ENCODE measurements at regions not wholly inside any gene's neighbourhood (a gene's known extent, or its start where the extent isn't known, plus 50 kb on each side); places are given as distances from the start of the nearest gene placed in this dataset.
"Not testable (repeated sequence)": the region's sequence is repeated elsewhere in the genome, so short reads cannot be mapped to it uniquely, and the experiment has no call there.

DNA sequence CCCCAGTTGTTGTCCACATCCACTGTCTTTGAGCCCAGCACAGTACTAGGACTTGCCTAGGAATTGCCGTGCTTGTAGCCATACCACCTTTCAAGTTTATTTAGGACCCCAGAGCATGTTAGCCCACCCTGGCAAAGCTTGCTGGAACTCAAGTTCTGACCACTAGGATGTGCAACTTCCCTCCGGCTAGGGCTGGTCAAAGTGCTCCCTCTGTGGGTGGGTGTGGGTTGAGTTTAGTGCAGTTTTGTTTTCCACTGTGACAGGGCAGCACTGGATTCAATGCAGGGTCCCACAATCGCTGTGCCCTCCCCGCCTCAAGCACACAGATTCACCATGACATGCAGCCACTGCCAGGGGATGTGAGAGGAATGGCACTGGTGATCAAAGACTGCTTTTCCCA is 96.0 kb downstream of the RASGEF1B start:
- DNase-seq = no peak

DNA sequence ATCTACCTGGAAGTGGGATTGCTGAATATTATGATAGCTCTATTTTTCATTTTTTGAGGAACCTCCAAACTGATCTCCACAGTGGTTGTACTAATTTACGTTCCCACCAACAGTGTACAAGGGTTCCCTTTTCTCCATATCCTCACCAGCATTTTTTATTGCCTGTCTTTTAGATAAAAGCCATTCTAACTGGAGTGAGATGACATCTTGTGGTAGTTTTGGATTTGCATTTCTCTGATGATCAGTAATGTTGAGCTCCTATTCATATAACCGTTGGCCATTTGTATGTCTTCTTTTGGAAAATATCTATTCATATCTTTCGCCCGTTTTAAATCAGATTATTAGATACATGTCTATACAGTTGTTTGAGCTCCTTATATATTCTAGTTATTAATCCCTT is 101.8 kb downstream of the RASGEF1B start:
- no peak for DNase-seq

- DNase-seq = peak; percentile 53
Observed at GRCh38 chr4:81366779-81367178, 104.9 kb downstream of the RASGEF1B start.

- DNase-seq = no peak
Observed at GRCh38 chr4:81360737-81361136, 111.0 kb downstream of the RASGEF1B start.

- no peak for DNase-seq
Observed at GRCh38 chr4:81359207-81359606, 112.5 kb downstream of the RASGEF1B start.

- no peak for DNase-seq
Observed at GRCh38 chr4:81358154-81358553, 113.6 kb downstream of the RASGEF1B start.

DNA sequence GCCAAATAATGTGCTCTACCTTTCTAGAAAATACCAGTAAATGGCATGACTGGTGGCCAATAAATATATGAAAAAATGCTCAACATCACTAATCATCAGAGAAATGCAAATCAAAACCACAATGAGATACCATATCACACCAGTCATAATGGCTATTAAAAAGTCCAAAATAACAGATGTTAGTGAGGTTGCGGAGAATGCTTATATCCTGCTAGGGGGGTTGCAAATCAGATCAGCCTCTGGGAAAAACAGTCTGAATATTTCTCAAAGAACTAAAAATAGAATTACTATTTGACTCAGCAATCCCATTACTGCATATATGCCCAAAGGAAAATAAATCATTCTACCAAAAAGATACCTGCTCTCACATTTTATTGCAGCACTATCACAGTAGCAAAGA is 115.1 kb downstream of the RASGEF1B start:
- no peak for DNase-seq

DNA sequence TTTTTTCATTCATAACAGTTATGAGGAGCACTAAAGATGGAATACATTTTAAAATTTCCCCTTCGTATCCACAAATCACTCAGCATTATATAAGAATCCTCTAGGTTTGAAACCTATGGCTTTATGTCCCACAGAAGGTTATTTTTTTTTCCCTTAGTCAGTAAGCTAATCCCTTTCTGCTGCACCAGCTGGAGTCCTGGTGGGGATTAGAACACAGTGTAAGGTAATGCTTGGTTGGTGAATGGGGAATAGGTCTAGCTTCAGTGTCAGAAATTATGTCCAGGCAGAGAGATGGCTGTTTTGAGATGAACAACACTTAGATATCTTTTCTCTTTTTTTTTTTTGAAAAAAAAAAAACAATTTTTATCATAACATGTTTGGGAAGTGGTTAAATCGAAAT is 116.6 kb downstream of the RASGEF1B start:
- no peak for DNase-seq

- no peak for DNase-seq
Observed at GRCh38 chr4:81353861-81354260, 117.8 kb downstream of the RASGEF1B start.

DNA sequence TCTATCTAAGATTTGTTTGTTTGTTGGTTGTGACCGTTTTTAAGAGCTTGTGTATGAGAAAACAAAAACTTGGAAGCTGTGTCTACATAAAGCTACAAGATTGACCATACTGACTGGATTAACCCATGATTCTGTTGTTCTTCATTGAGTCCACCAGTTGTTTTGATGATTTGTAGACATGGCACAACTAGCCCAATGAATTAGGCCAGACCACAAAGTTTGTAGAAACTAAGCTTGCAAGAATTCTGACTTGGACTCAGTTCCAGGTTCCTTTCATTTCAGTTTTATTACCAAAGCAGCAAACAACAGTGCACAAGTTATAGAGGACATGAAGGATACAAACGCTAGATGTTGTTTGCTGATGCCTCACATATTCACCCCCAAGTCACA is 119.3 kb downstream of the RASGEF1B start:
- no peak for DNase-seq

- peak; percentile 51 for DNase-seq
Observed at GRCh38 chr4:81351654-81352445, 119.9 kb downstream of the RASGEF1B start.

DNA sequence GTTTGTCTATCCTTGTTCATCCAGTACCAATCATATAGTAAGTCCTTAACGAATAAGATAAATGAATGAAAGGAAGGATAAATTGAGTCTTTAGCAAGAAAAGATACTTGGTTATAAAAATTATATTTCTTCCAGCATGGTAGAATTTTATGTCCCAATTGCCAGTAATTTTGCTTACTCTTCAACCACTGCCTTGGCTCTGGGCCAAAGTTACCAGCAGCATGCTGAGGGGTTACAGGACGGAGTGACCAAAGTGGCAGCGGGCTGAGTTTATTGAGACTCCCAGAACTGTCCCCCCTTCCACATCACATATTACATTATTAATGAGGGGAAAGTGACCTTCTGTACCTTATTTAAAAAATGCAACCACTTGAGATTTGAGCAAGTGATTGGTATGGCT is 121.7 kb downstream of the RASGEF1B start:
- DNase-seq = no peak

- no peak for DNase-seq
Observed at GRCh38 chr4:81348778-81349094, 123.0 kb downstream of the RASGEF1B start.

- DNase-seq = no peak
Observed at GRCh38 chr4:81348086-81348777, 123.5 kb downstream of the RASGEF1B start.

DNA sequence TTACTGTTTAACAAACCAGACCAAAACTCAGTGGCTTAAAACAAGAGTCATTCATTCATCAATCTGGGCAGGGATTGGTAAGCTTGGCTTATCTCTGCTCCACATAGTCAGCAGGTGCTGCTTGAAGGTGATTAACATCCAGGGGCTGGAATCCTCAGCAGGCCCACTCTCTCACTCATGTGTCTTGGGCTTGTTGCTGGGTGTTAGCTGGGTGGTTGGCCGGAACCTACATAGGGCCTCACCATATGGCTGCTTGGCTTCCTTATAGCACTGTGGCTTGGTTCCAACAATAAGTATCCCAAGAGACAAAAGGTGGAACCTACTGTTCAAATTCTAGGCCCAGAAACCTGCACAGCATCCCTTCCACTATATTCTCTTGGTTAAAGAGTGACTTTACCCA is 125.0 kb downstream of the RASGEF1B start:
- DNase-seq = no peak

- DNase-seq = no peak
Observed at GRCh38 chr4:81343536-81343935, 128.2 kb downstream of the RASGEF1B start.

DNA sequence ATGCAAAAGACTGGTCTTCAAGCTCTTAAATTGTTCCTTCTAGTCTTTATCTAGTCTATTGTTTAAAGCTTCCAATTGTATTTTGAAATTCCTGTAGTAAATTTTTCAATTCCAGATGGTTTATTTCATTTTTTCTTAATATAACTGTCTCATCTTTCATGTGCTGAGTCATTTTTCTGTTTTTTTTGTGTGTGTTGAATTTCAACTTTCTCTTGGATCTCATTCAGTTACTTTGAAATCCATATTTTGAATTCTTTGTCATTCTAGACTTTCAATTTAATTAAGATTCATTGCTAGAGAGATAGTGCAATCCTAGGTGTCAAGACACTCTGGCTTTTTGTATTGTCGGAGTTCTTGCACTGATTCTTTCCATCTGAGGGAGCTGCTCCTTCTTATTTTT is 128.0 kb upstream of the PRKG2 start:
- DNase-seq = no peak

DNA sequence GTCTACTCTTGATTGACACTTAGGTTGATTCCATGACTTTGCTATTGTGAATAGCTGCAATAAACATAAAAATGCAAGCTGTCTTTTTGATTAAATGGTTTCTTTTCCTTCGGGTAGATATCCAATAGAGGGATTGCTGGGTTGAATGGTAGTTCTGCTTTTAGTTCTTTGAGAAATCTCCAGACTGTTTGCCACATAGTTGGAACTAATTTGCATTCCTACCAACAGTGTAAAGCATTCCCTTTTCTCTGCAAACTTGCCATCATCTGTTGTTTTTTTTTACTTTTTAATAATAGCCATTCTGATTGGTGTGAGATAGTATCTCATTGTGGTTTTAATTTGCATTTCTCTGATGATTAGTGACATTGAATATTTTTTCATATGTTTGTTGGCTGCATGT is 122.2 kb upstream of the PRKG2 start:
- DNase-seq = no peak

DNA sequence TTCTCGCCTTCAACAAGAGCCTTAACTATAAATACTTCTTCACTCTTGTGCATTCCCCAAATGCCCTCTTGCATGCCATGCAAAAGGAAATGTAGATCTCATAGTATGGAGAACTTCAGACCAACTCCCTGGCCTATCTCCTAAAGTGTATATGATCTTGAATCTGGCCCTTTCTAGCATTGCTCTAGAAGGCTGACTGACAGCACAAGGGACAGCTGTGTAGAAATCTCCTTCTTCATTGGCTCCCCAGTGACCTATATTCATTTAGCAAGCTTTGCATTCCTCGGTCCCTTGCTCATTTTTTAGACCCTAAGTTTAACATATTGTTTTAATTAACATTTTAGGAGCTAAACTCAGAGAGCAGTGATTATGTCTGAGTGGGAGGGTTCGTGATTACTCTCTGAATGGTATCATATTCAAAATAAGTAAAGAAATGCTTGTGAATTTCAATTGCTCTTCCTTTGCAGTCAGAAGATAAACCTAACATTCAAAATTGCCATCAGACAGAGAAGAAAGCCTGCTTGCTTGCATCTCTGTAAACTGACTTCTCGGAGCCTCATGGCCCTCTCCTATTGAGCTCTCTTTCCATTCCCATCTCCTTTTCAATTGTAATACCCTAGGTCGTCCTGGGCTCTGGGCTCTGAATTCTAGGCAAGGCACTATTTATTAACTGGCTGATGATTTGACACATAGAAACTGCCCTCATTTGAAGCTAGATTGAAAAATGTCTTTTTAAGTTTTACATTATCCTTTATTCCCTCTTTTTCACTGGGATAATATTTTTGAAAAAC is 120.3 kb upstream of the PRKG2 start:
- DNase-seq = peak; percentile 62

DNA sequence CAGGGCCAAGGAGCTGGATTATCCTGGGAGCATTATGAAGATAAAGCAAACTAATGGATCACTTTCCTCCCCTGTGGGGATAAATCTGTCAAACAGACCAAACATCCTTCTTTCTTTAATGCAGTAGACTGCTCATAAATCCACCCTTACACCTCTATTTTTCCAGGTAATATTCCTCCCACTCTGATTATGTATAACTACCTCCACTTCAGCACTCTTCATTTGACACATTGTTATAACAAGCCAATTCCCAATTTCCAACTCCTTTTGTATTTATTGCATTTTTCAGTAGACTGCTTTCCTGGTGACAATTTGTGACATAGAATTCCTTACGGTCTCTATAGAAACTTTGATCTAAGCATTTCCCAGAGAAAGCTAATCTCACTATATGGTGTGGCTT is 115.0 kb upstream of the PRKG2 start:
- no peak for DNase-seq

GRCh38 chr4:81326581-81326980 is 111.6 kb upstream of the PRKG2 start:
- DNase-seq = no peak

DNA sequence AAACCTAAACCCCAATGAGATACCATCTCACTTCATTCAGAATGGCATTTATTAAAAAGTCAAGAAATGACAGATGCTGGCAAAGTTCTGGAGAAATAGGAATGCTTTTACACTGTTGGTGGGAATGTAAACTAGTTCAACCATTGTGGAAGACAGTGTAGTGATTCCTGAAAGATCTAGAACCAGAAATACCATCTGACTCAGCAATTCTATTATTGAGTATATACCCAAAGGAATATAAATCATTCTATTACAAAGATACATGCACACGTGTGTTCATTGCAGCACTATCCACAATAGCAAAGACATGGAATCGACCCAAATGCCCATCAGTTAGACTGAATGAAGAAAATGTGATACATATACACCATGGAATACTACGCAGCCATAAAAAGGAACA is 109.6 kb upstream of the PRKG2 start:
- not testable (repeated sequence) for DNase-seq

- DNase-seq = no peak
Observed at GRCh38 chr4:81319657-81320056, 104.6 kb upstream of the PRKG2 start.

Data from skin of body (tissue), 1 donor.